HFF-Myc (cell line): ENCODE measurements at regions not wholly inside any gene's neighbourhood (a gene's known extent, or its start where the extent isn't known, plus 50 kb on each side); places are given as distances from the start of the nearest gene placed in this dataset.

Experiments
- DNase-seq: peaks from one replicate; pipeline ENCODE4 v3.0.0-alpha.2; 2011; ENCODE audit warnings: low read depth; ENCODE audit errors: extremely low read depth
- H3K4me3 ChIP-seq: replicated peaks from 2 replicates; pipeline ENCODE4 v1.5.1; 2011; ENCODE audit warnings: low read depth, mild to moderate bottlenecking, control low read depth, low read length
- CTCF ChIP-seq: IDR thresholded peaks from 2 replicates; pipeline ENCODE4 v1.5.1; 2012; ENCODE audit warnings: mild to moderate bottlenecking, low read depth, low read length, control low read depth; ENCODE audit errors: missing control alignments

DNA sequence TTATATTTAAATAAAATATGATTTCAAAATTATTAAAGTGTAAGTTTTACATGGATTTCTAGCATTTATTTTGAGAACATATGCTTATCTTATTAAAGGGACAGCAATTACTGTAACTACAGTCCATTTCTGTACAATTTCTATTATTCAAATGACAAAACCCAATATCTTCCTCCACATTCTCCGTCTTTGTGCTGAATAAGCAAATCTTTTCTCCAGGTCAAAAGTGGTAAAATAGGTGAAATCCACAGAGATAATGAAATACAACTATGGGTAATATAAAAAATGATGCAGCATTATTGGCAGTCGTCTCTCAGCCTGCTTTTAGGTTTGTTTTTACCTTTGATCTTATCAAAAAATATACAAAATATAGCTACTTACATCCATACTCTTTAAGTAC lies 79.4 kb upstream of the OTX2 start:
- no peak for DNase-seq

DNA sequence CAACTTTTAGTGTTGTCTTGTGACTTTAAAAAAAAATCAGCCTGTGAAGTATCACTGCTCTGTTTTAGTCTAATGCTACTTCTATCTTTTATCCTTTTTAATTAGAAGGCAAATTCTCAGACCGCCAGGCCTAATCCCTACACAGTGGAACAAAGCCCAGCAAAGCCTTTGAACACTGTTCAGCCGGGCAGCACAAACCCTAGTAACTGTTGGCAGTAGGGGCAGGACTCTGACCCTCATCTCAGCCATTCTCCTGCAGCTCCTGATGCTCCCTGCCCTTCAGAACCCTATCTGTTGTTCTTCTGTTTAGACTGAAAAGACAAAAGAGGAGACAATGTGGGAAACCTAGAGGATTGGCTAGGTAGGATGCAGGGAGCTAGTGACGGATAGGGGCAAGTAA lies 78.0 kb upstream of the OTX2 start:
- no peak overlapping the region for H3K4me3 ChIP-seq
- no peak for DNase-seq

More for the DNA sequence above, 79.4 kb upstream of the OTX2 start:
- TF ChIP-seq CTCF: no peak
- no peak overlapping the region for H3K4me3 ChIP-seq

GRCh38 chr14:56887216-56887615 lies 76.9 kb upstream of the OTX2 start:
- TF ChIP-seq CTCF: no peak
- no peak for DNase-seq
- no peak overlapping the region for H3K4me3 ChIP-seq

More for the DNA sequence above, 78.0 kb upstream of the OTX2 start:
- no peak for TF ChIP-seq CTCF

DNA sequence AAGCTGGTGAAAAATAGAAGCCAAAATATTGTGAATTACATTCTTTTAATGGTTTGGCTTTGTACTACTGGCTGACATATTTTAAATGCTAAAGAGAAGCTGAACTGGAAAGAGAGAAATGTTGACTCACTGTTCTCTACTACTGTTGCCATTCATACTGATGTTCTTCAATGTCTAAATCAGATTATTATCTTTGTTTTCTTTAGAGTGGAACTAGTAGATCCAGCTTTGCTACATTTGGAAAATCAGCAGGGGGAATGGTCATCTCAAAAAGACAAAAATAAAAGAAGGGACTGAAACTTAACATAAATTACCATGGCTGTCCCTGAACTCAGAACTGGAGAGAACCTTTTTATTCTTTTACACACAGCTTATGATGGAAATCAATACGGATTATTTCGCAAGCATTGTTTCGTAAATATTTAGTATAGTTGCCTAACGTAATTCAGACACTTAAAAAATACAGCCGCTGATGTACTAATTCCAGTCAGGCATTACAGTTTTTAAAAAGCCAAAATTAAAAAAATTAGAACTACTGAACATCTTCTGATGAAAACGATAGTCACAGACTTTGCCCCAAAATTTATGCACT lies 76.3 kb upstream of the OTX2 start:
- no peak overlapping the region for H3K4me3 ChIP-seq
- TF ChIP-seq CTCF: no peak
- DNase-seq: no peak

DNA sequence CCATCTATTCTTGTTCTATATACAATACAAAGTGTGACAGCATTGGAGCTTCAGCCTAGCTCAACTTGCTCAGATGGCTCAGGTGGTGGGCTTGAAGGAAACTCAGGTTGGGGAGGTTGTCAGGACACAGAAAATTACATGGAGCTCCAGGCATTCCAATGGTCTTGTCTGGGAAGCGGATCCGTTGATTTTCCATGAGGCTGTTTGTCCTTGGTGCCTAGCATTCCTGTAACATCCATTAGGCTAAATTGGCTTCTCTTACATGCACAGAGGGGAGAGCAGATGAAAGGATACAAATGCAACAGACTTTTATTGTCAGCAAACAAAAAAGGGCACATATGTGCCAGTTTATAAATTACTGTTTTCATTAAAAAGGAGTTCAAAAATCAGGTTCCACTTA lies 75.5 kb upstream of the OTX2 start:
- TF ChIP-seq CTCF: no peak
- no peak overlapping the region for H3K4me3 ChIP-seq

GRCh38 chr14:56884617-56885016 lies 74.3 kb upstream of the OTX2 start:
- TF ChIP-seq CTCF: no peak
- no peak overlapping the region for H3K4me3 ChIP-seq
- DNase-seq: no peak

More for the DNA sequence above, 75.5 kb upstream of the OTX2 start:
- no peak for DNase-seq

DNA sequence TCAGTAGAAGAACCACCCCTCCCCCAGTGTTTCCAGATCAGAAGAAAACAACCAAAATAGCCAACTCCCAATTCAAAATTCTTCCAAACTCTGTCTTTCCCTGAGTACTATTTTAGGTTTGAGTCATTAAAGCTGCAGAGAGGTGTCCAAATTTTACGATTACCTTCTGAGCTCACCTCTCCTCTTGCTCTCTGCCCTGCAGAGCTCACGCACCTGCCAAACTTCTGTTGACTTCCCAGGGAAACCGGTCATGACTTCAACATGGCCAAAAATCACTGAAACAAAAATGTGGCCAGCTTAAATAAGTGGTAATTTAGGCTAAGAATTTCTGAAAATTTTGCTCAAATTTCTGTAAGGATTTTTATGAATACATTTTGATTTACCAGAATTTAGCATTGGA lies 70.9 kb upstream of the OTX2 start:
- DNase-seq: no peak
- no peak overlapping the region for H3K4me3 ChIP-seq
- no peak for TF ChIP-seq CTCF
